SH-SY5Y (cell line): ENCODE measurements at regions not wholly inside any gene's neighbourhood (a gene's known extent, or its start where the extent isn't known, plus 50 kb on each side); places are given as distances from the start of the nearest gene placed in this dataset.

Experiments used
- GATA2 ChIP-seq: IDR thresholded peaks from 2 replicates; pipeline ENCODE4 v1.6.1; 2011; ENCODE audit warnings: mild to moderate bottlenecking, low read depth, low read length
- GATA3 ChIP-seq: IDR thresholded peaks from 2 replicates; pipeline ENCODE4 v1.6.1; 2011; ENCODE audit warnings: low read depth, mild to moderate bottlenecking, low read length, moderate library complexity

DNA sequence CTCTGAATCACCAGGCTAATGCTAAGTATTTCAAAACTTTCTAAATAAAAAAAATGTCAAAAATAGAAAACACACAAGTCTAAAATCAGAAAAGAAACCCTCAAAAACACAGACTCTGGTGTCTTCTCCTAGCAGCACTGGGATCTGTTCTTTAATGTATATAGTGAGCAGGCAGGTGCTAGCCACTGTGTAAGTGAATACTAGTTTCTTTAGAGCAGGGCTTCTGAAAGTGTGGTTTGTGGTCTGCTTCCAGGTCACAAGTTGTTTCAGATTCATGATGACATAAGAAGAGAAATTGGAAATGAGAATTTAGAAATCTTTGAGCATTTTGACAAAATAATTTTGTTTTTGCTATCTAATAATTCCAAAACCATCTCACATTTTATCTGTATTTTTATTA, 763.1 kb downstream of the USP25 start:
- TF ChIP-seq GATA2 (no peak), GATA3 (no peak)
